Hepatocyte (in vitro differentiated cells): ENCODE measurements at regions not wholly inside any gene's neighbourhood (a gene's known extent, or its start where the extent isn't known, plus 50 kb on each side); places are given as distances from the start of the nearest gene placed in this dataset.

Source experiments
- DNase-seq: peaks from one replicate; pipeline ENCODE4 v3.0.0-alpha.2; 2016; ENCODE audit warnings: low spot score
- H2AFZ ChIP-seq: fragments of 200-600 bp; sonication (generic); 2 replicates; pipeline ENCODE4 v1.6.0; 2016; ENCODE audit warnings: antibody characterized with exemption, mild to moderate bottlenecking
- H3K27ac ChIP-seq: fragments of 200-600 bp; sonication (generic); 2 replicates; pipeline ENCODE4 v1.5.1; 2016; ENCODE audit warnings: mild to moderate bottlenecking
- H3K27me3 ChIP-seq: fragments of 200-600 bp; sonication (generic); 2 replicates; pipeline ENCODE4 v1.6.1; 2016
- H3K36me3 ChIP-seq: fragments of 200-600 bp; sonication (generic); replicated peaks from 2 replicates; pipeline ENCODE4 v1.5.1; 2016; ENCODE audit warnings: low read depth; ENCODE audit not compliant: insufficient read depth
- H3K4me1 ChIP-seq: fragments of 200-600 bp; sonication (generic); 2 replicates; pipeline ENCODE4 v1.5.1; 2016; ENCODE audit warnings: mild to moderate bottlenecking, moderate library complexity; ENCODE audit not compliant: insufficient read depth
- H3K4me2 ChIP-seq: fragments of 200-600 bp; sonication (generic); 2 replicates; pipeline ENCODE4 v1.6.0; 2016
- H3K4me3 ChIP-seq: fragments of 200-600 bp; sonication (generic); 2 replicates; pipeline ENCODE4 v1.5.1; 2016; ENCODE audit warnings: mild to moderate bottlenecking
- H3K79me2 ChIP-seq: fragments of 200-600 bp; sonication (generic); 2 replicates; pipeline ENCODE4 v1.6.0; 2017; ENCODE audit warnings: mild to moderate bottlenecking
- H3K9me2 ChIP-seq: fragments of 200-600 bp; sonication (generic); replicated peaks from 2 replicates; pipeline ENCODE4 v1.6.0; 2017; ENCODE audit warnings: mild to moderate bottlenecking; ENCODE audit not compliant: insufficient read depth
- H3K9me3 ChIP-seq: fragments of 200-600 bp; sonication (generic); 2 replicates; pipeline ENCODE4 v1.5.1; 2016; ENCODE audit warnings: low read depth, mild to moderate bottlenecking
- H4K20me1 ChIP-seq: fragments of 200-600 bp; sonication (generic); 2 replicates; pipeline ENCODE4 v1.6.0; 2016; ENCODE audit warnings: mild to moderate bottlenecking; ENCODE audit not compliant: insufficient read depth, poor library complexity, severe bottlenecking
- CTCF ChIP-seq: fragments of 200-600 bp; sonication (generic); IDR thresholded peaks from 2 replicates; pipeline ENCODE4 v1.5.1; 2016; ENCODE audit warnings: antibody characterized with exemption, mild to moderate bottlenecking; ENCODE audit not compliant: poor library complexity
- EZH2 ChIP-seq: fragments of 200-600 bp; sonication (generic); IDR thresholded peaks from 2 replicates; pipeline ENCODE4 v1.6.1; 2016; ENCODE audit warnings: antibody characterized with exemption, mild to moderate bottlenecking, borderline replicate concordance
- EZH2phosphoT487 ChIP-seq: fragments of 200-600 bp; sonication (generic); IDR thresholded peaks from one replicate; pipeline ENCODE4 v1.6.1; 2018; ENCODE audit warnings: antibody characterized with exemption, mild to moderate bottlenecking, low read depth, moderate library complexity; ENCODE audit not compliant: unreplicated experiment, severe bottlenecking
- WGBS: methylation state at CpG from one replicate; pipeline ENCODE4 v1.1.6; 2016; ENCODE audit warnings: low lambda C conversion rate; ENCODE audit errors: missing lambda C conversion rate; 5-methylcytosine and 5-hydroxymethylcytosine counted together

DNA sequence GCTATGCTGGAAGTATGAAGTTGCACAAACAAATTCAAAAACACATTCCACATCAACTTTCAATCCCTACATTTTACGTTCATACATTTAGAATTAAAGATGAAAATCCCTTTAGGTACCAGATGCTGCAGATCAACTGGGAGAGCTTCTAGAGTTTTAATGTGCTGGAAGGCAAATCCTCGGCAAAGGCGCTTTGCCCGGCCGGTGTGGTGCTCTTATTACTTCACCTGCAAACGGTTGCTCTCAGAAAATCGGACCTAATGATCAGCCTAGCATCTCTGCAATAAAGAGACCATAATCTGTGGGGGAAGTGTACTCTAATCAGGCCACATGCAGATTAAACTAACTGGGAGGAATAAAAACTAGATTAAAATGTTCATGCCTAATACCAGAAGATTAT is 513.8 kb downstream of the ZEB2 start:
- Histone ChIP-seq H3K36me3 (no peaks in the 10 kb centered on the region), H3K27me3 (no peaks in the 10 kb centered on the region), H3K4me3 (no peak overlapping the region), H3K4me1 (no peaks in the 10 kb centered on the region), H4K20me1 (no peaks in the 10 kb centered on the region), H3K27ac (no peak overlapping the region), H3K9me3 (no peaks in the 10 kb centered on the region), H3K4me2 (no peak overlapping the region), H2AFZ (no peak overlapping the region), H3K9me2 (no peaks in the 10 kb centered on the region), H3K79me2 (no peaks in the 10 kb centered on the region)
- WGBS = 80% methylated on average over 7 of the region's 7 CpGs
- no peak for DNase-seq
- no peak for TF ChIP-seq CTCF
- TF ChIP-seq EZH2 = no peak
- no peak for TF ChIP-seq EZH2phosphoT487

- Histone ChIP-seq H3K4me2 (peak overlapping the region; percentile 14), H3K4me1 (no peaks in the 10 kb centered on the region), H3K4me3 (no peak overlapping the region), H3K9me3 (no peaks in the 10 kb centered on the region), H3K27me3 (no peaks in the 10 kb centered on the region), H4K20me1 (no peaks in the 10 kb centered on the region), H2AFZ (no peak overlapping the region), H3K79me2 (no peaks in the 10 kb centered on the region), H3K27ac (no peak overlapping the region), H3K9me2 (no peaks in the 10 kb centered on the region), H3K36me3 (no peaks in the 10 kb centered on the region)
- TF ChIP-seq EZH2 = no peak
- TF ChIP-seq EZH2phosphoT487 = no peak
- TF ChIP-seq CTCF = no peak
- DNase-seq = no peak
- WGBS = 51% methylated on average over 9 of the region's 9 CpGs
Observed at GRCh38 chr2:144004742-144005141, 515.2 kb downstream of the ZEB2 start.

DNA sequence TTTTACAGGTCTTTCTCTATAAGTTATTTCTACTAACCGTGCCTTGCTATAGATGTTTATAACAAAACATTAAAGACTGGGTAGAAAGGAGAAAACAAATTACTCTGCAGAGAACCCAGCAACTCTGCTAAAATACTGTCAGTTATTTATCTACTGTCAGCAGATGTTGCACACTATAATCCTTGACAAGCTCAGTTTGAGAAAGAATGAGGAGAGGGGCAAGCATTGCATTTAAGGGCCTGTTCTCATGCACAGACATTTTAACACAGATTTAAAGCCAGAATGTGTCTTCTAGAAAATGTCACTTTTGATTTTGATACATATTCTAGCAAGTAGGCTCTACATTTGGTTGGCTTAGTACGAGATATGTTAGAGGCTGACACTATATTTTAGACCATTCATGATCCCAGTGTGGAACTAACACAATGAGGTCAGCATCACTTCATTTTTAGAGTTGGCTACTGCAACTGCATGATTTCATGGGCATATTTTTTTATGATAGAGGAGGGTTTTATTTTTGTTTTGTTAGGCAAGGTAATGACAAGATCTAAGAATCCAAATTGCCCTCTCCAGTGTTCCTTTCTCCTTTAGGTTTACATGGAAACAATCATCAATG is 516.4 kb downstream of the ZEB2 start:
- no peaks in the 10 kb centered on the region for H3K79me2 ChIP-seq
- H3K4me2 ChIP-seq = no peak overlapping the region
- H3K27ac ChIP-seq = no peak overlapping the region
- H4K20me1 ChIP-seq = no peaks in the 10 kb centered on the region
- H3K4me1 ChIP-seq = no peaks in the 10 kb centered on the region
- H2AFZ ChIP-seq = no peak overlapping the region
- 70% methylated on average over 2 of the region's 2 CpGs for WGBS
- H3K27me3 ChIP-seq = no peaks in the 10 kb centered on the region
- no peak overlapping the region for H3K4me3 ChIP-seq
- no peaks in the 10 kb centered on the region for H3K9me3 ChIP-seq
- no peaks in the 10 kb centered on the region for H3K36me3 ChIP-seq
- TF ChIP-seq EZH2phosphoT487 (no peak), EZH2 (no peak), CTCF (no peak)
- no peak for DNase-seq
- no peaks in the 10 kb centered on the region for H3K9me2 ChIP-seq

DNA sequence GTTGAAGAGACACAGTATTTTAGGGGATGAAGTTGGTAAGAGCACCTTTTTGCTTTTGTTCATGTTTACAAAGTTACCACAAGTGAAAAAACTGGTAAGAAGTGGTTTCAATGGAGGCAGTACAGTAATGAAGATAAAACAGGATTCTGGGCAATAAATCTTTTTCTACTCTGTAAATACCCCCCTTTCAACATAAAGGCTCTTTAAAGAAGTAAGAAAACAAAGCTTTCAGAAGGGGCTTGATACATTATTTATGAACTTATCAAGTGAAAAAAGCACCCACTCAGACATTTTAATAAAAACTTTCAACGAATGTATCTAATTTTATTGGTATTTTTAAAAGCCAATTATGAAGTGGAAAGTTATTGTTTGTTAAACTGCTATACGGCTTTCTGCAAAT is 522.9 kb downstream of the ZEB2 start:
- H3K9me2 ChIP-seq = no peaks in the 10 kb centered on the region

More for the DNA sequence above, 522.9 kb downstream of the ZEB2 start:
- Histone ChIP-seq H3K4me1 (peaks cover 9% of the 10 kb centered on the region), H2AFZ (no peak overlapping the region), H3K27ac (no peak overlapping the region), H3K4me2 (no peak overlapping the region), H3K36me3 (no peaks in the 10 kb centered on the region), H3K79me2 (no peaks in the 10 kb centered on the region), H3K4me3 (no peak overlapping the region), H4K20me1 (no peaks in the 10 kb centered on the region), H3K27me3 (no peaks in the 10 kb centered on the region), H3K9me3 (no peaks in the 10 kb centered on the region)
- 45% methylated on average over 2 of the region's 2 CpGs for WGBS
- no peak for TF ChIP-seq EZH2
- TF ChIP-seq EZH2phosphoT487 = no peak
- no peak for TF ChIP-seq CTCF
- DNase-seq = no peak
